AG08395 (cell line): ENCODE measurements at regions not wholly inside any gene's neighbourhood (a gene's known extent, or its start where the extent isn't known, plus 50 kb on each side); places are given as distances from the start of the nearest gene placed in this dataset.

Experiments
- DNase-seq: peaks from one replicate; pipeline ENCODE4 v3.0.0; 2012; ENCODE audit warnings: mixed read lengths, low spot score

DNA sequence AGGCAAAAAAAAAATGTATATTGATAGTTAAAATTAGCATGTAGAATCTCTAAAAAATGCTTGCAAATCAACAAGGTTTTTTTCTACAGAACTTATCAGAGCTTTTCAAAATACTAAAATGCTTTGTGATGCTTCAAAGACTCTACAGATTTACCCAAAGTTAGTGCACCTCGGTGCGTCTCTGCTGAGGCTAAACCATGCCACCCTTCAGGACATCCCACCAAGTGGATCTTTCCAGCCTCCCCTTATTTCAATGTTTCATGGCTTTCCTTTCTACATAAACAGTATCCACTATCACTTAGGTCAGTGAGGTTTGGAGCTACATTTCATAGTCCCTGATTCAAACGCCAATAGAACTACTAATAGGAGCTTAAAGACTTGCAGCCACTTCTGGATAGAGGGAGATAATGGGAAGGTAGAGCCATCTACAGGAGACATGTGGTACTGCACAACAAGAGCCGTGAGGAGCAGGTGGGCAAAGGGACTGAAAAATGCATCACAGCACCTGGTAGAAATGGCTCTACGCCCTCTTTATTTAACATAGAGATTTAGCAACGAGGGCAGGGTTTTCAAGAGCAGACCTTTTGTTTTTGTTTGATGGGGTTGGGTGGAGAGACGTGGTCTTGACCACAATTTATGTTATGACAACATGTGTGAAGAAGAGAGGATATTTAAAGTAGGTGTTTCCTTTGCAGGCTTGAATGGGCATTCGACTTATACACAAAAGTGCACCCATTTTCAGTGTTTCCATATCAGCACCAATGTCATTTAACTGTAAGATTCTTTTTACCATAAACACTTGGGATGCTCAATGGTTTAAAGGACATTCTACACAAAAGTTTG lies 56.1 kb upstream of the SLC35G4 start:
- peak; percentile 74 for DNase-seq

DNA sequence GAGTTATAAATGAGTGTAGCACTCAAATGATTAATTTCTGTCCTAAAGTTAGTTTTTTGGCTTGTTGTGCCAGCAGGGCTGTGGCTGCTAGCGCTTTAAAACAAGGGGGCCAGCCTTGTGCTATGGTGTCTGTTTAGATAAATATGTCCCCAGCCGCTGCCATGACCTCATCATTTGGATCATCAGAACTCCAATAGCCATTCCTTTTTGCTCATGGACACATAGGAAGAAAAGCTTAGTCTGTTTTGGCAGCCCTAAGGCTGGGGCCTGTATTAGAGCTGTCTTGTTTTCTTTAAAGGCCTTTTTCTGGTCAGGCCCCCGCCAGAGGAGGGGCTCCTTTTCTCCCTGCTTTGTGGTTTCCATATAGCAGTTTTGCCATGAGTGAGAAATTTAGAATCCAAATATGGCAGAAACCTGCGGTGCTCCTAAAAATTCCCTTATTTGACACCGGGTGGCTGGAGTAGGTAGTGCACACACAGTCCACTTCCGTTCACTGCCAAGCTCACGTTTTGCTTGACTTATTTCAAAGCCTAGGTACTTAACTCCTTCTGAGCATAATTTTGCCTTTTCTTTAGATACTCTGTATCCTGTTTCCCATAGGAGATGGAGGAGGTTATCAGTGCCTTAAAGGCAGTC lies 60.4 kb upstream of the SLC35G4 start:
- DNase-seq = no peak

DNA sequence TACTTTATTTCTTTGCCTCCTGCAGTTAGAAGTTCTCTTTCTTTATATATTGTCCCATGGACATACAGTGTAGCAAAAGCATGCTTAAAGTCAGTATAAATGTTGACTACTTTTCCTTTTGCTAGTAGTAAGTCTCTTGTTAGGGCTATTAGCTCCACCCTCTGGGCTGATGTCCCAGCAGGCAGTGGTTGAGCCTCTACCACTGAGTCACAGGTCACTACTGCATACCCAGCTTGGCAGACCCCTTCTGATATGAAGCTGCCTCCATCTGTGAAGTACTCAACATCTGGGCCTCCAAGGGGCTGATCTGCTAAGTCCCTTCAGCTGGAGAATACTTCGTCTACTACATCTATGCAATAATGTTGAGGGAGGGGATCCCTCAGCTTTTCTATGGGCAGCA lies 61.0 kb upstream of the SLC35G4 start:
- no peak for DNase-seq

DNA sequence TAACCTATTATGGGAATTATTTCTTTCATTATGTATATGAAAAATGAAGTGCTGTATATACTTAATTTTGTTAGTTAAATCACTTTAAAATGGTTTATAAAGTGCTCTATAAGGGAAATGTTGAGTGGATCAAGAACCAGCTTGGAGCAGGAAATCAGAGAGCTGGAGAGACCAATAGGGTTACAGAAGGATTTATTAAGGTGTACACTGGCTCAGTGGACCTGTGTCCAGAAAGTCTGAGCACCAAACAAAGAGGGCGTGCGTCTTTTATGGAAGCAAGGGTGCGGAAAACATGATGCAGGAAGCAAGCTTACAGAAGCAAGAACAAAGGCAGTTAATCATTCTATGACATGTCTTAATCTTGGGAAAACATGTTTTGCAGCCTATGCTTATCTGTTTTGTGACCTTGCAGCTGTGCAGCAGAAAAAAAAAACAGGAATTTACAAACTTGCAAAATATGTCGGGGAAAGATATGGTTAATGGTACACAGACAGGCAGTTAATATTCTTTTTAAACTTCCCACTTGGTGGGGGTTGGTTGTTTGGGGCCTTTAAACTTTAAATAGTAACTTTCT lies 65.2 kb upstream of the SLC35G4 start:
- DNase-seq = no peak

DNA sequence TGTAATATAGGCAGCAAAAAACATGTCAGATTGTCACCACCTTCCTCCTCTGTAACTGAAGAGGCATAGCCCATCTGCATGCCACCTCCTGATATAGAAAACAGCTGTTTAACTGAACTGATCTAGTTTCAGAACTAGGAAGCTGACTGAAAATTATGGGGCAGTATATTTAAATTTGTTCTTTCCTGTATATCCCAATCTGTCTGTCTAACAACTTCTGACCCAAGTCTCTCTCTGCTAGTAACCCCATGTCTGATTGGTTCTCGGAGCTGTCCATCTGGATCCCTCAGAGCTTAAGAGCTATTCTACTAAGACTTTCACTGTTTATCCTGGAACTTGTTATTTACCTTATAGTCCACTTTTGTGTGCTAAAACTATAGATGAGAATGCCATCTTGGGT lies 68.2 kb upstream of the SLC35G4 start:
- no peak for DNase-seq

DNA sequence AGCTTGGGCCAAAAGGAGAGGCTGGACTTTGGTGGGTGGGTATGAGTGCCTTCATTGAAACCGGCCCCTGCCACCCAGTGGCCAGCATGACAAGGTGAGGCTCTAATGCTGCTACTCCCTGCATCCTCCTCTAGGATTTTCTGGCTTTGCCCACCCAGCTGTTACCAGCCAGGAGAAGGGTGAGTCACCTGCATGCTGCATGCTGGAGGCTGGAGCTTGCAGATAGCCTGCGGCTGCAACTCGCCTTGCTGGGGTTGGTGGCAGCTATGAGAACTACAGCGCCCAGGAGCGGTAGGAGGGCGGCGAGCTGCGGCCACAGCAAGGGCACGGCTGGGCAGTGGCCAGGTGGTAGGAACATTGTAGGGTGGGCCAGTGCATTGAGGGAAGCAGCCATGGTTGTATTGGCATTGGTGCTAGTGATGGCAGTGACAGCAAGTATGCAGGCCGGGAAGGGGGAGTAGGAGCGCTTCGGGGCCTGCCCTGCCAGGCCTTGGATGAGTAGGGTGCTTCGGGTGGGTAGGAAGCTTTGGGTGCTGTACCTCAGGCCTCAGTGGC lies 75.4 kb upstream of the SLC35G4 start:
- DNase-seq = no peak

DNA sequence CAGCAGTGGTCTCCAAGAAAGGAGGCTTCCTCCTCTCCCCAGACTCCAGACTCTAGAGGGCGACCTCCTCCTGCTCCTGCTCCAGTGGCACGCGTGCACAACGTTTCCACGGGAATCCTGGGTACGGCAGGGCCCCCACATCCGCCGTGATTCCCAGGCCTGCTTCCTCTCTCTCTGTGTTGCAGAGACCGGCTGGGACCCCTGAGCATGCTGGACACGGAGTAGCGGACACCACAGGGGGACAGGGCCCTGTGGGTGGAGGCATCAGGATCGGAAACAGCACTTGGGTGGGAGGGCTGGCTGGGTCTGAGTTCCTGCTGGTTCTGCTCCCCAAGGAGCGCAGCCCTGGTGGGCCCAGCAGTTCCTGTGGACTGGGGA lies 75.9 kb upstream of the SLC35G4 start:
- no peak for DNase-seq

DNA sequence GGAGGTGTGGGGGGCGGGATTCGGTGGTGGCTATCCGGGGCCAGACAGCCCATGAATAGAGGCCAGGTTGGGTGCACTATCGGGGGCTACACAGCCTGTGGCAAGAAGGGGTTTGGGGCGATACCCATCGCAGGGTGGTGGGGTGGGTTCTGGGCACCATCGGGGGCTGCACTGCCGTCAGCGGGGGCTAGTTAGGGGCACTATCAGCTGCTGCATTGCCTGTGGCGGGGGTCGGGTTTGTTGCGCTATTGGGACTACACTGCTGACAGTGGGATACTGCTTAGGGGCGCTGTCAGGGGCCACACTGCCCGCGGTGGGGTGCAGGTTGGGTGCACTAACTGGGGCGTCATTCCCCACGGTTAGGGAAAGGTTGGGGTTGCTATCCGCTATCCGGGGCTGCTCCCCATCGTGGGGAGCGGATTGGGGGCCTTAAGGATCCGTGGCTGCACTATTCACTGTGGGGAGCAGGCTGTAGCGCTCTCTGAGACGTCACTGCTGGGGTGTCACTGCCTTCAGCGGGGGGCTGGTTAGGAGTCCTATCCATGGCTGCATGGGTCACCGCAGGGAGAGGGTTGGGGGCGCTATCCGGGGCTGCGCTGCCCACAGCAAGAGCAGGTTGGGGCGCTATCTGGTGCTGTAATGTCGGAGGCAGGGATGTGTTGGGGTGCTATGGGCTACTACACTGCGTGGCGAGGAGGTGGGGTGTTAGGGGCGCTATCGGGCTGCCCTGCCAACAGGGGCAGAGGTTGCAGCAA lies 76.5 kb upstream of the SLC35G4 start:
- no peak for DNase-seq

DNA sequence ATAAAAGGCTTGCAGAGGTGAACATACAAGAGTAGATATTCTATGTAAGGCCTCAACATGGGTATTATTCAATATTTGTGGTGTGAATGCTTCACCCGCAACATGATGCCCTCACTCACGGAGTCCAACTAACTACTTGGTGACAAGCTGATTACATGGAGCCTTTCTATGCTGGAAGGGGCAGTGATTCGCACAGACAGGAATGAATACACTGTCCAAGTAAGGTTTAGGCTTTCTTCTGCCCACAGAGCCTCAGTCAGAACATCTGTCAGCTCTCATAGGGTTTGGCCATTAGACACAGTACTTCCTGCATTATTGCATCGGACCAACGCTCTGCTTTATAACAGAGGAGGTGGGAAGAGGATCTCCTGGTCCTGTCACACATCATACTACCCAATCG lies 80.3 kb upstream of the SLC35G4 start:
- DNase-seq = peak; percentile 38

DNA sequence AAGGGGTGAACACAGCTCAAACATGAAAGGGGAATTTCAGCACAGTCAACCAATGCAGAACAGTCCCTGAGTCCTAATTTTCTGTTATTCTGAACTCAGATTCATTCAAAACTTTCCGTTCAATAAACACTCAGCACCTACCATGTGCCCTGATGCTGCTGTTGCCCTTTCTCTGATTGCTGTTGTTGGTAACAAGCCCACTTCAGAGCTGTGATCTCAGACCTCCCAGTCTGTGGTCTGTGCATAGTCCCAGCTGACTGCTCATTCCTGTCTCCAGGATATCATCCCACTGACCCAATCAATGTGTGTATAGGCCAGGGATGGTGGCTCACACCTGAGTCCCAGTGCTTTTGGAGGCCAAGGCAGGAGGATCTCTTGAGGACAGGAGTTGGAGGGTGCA lies 82.7 kb upstream of the SLC35G4 start:
- DNase-seq = no peak

DNA sequence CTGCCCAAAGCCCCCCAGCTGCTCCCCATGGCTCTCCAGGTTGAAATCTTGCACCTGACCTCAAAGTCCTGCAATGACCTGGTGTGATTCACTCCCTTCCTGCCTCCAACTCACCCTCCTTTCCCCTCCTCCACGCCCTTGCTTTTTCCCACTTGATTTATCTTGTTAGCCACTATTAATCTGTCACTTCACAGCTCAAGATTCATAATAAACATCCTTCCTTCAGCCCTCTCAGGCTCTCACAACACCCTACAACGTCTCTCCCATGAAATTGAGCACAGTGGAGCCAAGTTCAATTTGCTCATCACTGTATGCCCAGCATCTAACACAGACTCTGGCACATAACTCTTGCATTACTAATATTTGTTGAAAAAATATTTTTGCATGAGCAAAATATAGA lies 85.6 kb upstream of the SLC35G4 start:
- DNase-seq = no peak

DNA sequence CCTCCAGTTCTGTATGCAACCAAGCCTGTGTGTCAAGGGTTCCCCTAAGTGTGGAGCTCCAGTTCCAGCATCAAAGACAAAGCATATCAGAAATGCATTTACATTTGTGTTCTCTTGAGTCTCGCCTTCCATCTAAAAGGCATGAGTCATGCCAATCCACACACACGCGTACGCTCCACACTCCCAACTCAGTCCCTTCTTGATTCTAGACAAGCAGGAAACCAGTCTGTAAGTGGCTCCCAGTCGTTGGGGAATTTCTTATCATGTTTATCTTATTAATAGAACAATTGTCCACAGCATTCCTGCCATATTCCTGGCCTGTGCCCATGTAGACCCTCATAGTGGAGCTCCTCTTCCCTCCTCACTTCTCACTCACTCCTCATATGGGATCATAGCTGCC lies 86.4 kb upstream of the SLC35G4 start:
- no peak for DNase-seq

DNA sequence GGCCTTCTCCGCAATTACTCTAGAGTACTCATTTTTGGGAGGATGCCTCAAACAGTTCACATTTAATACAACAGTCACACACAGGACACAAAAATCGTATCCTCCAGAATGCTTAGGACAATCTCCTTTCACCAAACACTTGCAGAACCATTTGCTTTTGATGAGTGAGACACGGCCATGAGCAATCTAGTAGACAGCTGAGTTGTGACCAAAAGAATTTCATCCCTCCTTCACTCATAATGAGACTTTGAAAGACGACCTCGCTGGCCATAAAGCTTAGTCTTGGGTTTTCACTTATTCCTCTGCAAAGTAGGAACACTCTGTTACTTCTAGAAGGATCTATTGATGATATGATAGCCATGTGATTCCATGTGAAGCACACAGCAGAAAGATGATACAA lies 87.5 kb upstream of the SLC35G4 start:
- DNase-seq = no peak

DNA sequence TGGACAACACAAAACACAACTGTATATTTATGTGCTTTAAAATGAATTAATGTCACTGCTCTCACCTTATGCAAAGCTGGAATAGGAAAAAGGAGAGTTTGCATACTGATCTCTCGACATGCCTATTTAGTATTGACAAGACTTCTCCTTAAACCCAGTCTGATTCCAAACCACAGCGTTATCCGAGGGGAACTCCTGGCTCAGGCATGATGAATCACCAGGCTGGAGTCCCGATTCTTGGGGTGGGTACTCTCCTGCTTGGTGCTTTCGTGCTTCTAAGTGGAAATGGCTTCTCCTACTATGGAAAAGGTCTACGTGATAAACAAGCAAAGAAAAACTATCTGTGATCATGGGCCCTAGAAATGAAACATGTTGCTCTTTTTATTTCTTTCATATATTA lies 88.9 kb upstream of the SLC35G4 start:
- DNase-seq = no peak

DNA sequence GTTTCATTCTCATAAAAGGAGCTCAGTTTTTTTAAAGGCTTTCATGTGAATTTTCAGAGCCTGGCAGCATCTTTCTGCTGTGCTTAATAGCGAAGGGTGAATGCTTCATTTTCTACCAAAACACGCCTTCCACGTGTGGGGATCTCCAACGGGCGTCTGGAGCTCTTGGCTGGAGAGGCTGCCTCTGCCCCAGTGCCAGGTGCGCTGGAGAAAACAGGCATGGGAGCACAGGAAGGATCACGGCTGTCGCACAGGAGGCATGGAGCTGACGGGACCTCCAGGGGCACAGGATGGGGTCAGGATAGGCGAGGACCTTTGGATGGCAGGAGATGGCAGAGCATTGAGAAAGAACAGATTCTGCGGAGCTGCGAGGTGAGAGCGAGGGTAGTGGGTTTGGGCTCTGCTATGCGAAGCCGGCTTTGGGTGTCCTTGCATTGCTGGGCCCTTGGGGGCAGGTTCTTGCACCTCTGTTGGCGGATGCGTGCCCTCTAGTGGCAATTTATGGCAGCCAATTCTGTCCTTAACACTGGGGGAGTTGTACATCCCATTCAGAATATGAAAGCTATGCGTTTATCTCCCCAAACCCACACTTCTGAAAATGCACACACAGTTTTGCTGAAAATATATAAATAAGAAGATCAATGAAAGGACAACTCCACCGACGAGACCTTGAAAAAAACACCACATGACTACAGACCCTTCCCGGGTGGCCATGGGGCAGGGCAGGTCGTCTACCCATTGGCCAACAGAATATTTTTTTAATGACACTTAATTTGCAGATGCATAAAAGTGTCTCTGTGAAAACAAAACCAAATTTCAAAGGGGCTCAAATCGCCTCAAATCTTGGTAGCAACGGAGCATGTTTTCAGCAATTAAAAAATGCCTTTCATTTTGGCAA lies 90.4 kb upstream of the SLC35G4 start:
- peak; percentile 35 for DNase-seq

DNA sequence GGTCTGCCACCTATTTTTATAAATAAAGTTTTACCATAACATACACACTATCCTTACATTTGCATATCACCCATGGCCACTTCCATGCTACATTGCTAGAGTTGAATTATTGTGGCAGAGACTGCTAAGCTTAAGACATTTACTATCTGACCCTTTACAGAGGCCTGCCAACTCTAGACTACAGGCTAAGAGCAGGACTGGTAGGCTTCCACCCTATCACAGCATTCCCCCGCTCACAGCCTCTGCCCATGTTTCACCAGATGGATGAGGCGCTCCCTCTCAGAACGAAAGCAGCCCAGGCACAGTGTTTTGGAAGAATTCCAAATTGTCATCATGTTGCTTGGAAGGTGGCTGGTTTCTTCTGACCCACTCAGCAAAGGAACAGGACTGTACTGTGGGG lies 91.7 kb upstream of the SLC35G4 start:
- no peak for DNase-seq

DNA sequence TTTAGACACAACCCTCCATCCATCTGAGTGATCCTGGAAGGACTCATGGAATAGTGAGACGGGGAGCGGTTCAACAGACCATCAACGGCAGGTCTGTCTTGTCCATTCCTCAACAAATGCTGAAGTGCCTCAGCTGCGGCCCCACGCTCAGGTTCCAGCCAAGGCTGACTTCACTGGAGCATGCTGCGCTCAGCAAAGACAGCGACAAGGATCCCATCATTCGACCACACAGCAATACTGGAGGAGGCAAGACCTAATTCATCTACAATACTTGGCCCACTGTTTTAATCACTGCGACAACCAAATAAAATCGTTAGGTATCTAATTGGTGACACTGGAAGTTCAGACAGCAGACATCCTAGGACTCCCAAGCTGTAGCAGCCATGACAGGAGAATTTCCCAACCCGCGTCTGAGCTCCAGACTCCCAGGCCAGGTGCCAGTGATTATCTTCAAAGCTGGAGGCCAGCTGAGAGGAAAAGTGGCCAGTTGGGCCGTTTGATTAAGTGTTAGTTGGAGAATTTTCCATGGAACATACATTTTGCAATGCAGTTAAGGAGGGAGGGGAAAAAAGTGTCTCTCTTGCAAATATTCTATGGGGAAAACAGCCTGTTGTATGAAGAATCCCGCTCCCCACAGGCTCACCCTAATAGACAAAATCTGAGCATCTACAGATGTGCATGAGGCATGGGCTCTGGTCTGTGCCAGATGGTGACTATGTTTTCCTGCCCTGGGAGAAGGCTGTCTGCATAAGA lies 92.5 kb upstream of the SLC35G4 start:
- peak; percentile 62 for DNase-seq

DNA sequence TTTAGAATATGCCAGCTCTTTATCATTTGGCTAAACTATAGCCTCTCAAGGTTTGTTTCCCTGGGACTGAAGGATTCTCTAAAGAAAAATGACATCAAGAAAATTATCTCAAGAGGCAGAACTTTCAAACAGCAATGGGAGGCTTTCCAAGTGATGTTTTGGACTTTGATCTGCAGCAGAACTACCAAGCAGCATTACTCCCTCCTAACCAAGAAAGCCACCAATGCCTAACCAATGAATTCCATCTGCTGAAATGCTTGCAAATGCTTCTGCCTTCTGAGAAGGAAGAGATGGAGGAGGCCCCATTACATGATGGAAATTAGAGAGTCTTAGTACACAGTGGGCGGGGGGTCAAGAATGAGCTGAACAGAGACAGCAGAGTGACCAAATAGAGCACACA lies 95.1 kb upstream of the SLC35G4 start:
- peak; percentile 32 for DNase-seq

DNA sequence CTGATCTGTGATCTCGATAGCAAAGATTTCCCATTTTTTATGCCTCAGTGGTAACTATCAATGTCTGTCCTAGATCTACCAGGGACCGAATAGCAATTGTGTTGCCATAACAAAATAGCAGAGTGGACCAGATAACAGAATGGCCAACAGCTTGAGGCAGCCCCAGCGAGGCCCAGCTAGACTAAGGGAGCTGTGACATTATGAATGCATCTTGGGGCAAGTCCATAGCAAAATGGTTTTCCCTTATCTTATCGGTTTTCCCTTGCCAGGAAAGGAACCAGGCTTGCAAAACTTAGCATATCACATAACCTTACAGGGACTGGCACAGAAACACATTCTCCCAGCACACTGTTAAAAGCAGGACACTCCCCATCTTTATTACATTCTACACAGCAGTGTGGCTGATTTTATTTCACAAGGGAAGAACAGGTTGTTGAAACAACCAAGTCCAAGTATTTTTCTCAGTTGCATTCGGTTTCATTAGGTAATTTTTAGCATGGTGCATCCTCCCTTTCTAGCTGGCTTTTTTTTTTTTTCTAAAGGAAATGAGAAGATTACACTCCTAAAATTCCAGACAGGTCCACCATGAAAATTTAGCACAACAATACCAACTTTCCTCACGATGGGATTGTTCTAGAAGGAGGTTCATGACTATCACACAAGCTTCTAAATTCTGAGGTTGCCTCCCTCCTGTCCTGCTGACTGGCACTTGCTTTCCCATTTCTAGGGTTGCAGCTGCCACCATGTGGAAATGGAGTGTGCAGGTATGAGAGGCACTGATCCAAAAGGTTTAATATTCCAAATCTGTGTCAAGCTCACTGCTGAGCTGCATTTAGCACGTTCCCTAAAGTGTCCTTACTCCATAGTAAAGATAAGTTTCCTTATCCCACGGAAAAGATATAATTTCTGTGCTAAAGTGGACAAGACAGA lies 97.0 kb upstream of the SLC35G4 start:
- no peak for DNase-seq
